HEK293 (cell line): ENCODE measurements at regions not wholly inside any gene's neighbourhood (a gene's known extent, or its start where the extent isn't known, plus 50 kb on each side); places are given as distances from the start of the nearest gene placed in this dataset.

Source experiments
- OSR2 ChIP-seq: fragments of 450-650 bp; formaldehyde crosslinking; IDR thresholded peaks from 2 replicates; pipeline ENCODE4 v1.5.1; 2016; ENCODE audit warnings: missing biosample characterization, missing genetic modification characterization
- TCF7L2 ChIP-seq: IDR thresholded peaks from 2 replicates; pipeline ENCODE4 v1.6.1; 2011; ENCODE audit warnings: low read depth, mild to moderate bottlenecking, inconsistent platforms, low read length, moderate library complexity, borderline replicate concordance
- ZNF2 ChIP-seq: fragments of 450-650 bp; formaldehyde crosslinking; IDR thresholded peaks from 2 replicates; pipeline ENCODE4 v1.5.1; 2016; ENCODE audit warnings: missing biosample characterization, missing genetic modification characterization
- ZNF473 ChIP-seq: fragments of 450-650 bp; formaldehyde crosslinking; IDR thresholded peaks from 2 replicates; pipeline ENCODE4 v1.5.1; 2017; ENCODE audit warnings: missing biosample characterization, missing genetic modification characterization
- ZNF76 ChIP-seq: fragments of 450-650 bp; formaldehyde crosslinking; IDR thresholded peaks from 2 replicates; pipeline ENCODE4; 2016; ENCODE audit warnings: low read depth, missing biosample characterization, missing genetic modification characterization, borderline replicate concordance
- TF ChIP-seq, protein P1 (sequence below): fragments of 450-650 bp; formaldehyde crosslinking; IDR thresholded peaks from 2 replicates; pipeline ENCODE4 v1.5.1; 2016; ENCODE audit warnings: missing biosample characterization, missing genetic modification characterization
- TF ChIP-seq, protein P2 (sequence below): fragments of 450-650 bp; formaldehyde crosslinking; IDR thresholded peaks from 2 replicates; pipeline ENCODE4 v1.5.1; 2016; ENCODE audit warnings: missing biosample characterization, missing genetic modification characterization

DNA sequence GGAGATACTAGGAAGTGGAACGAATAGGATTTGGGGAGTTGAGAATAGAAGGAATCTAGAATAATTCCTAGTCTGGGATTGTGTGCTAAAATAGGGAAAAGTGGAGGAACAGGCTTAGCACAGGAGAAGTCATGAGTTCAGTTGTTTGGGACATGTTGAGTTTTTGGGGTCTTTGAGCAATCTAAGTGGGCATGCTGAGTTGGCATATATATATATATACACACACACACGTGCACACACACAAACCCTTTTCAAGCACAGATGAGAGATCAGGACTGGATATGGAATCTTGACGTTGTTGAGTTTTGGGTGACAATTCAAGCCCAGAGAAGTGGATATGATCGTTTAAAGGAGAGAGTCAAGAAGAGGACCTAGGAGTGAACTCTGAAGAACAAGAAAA lies 168.2 kb upstream of the CHST9 start:
- no peak for TF ChIP-seq OSR2 (tag by site-specific recombination)
- TF ChIP-seq ZNF76 (tag by site-specific recombination): no peak
- TF ChIP-seq ZNF2 (tag by site-specific recombination): no peak
- TF ChIP-seq, protein P1, sequence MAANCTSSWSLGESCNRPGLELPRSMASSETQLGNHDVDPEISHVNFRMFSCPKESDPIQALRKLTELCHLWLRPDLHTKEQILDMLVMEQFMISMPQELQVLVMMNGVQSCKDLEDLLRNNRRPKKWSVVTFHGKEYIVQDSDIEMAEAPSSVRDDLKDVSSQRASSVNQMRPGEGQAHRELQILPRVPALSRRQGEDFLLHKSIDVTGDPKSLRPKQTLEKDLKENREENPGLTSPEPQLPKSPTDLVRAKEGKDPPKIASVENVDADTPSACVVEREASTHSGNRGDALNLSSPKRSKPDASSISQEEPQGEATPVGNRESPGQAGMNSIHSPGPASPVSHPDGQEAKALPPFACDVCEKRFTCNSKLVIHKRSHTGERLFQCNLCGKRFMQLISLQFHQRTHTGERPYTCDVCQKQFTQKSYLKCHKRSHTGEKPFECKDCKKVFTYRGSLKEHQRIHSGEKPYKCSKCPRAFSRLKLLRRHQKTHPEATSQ (tag by site-specific recombination): no peak
- no peak for TF ChIP-seq ZNF473 (tag by site-specific recombination)
- TF ChIP-seq TCF7L2: no peak
- TF ChIP-seq, protein P2, sequence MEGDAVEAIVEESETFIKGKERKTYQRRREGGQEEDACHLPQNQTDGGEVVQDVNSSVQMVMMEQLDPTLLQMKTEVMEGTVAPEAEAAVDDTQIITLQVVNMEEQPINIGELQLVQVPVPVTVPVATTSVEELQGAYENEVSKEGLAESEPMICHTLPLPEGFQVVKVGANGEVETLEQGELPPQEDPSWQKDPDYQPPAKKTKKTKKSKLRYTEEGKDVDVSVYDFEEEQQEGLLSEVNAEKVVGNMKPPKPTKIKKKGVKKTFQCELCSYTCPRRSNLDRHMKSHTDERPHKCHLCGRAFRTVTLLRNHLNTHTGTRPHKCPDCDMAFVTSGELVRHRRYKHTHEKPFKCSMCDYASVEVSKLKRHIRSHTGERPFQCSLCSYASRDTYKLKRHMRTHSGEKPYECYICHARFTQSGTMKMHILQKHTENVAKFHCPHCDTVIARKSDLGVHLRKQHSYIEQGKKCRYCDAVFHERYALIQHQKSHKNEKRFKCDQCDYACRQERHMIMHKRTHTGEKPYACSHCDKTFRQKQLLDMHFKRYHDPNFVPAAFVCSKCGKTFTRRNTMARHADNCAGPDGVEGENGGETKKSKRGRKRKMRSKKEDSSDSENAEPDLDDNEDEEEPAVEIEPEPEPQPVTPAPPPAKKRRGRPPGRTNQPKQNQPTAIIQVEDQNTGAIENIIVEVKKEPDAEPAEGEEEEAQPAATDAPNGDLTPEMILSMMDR: no peak
